ENCODE measurements at regions not wholly inside any gene's neighbourhood (a gene's known extent, or its start where the extent isn't known, plus 50 kb on each side); places are given as distances from the start of the nearest gene placed in this dataset.

DNA sequence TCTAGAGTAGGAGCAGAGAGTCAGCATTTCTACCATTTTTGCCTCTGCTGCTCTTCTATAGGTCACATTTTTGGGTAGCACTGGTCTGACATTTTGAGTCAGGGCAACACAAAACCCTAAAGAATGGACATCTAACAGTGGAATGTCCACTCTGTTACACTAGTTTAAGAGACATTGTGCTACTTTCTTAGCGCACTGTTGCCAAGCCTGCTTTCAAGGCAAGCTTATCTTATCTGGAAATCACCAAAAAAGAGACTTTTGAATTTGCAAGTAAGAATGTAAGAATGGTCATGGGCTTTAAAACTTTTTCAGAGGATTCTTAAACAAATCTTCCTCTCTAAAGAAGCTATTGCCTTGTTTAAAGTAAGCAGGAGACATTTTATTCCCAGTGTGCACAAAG, 73.0 kb upstream of the STARD4 start:
- H3K27me3 ChIP-seq (ENCODE audit: insufficient read depth, low read length), result no peaks in the 10 kb centered on the region
- no peak overlapping the region for H3K4me3 Mint-ChIP-seq
- intact Hi-C loops (cut with micrococcal nuclease), result no loop called here
- no peaks in the 10 kb centered on the region for H3K36me3 ChIP-seq (ENCODE audit: insufficient read depth, low read length)
- H3K27ac ChIP-seq (ENCODE audit: low read depth, low read length), result no peak overlapping the region
- H3K4me1 ChIP-seq (ENCODE audit: insufficient read depth, low read length), result no peaks in the 10 kb centered on the region
- peaks cover 0 to 3% (median 0%) of the 10 kb centered on the region in 8 donors for H3K9me3 Mint-ChIP-seq
- H3K27me3 Mint-ChIP-seq, result peaks cover 25 to 44% of the 10 kb centered on the region in 2 donors
- POLR2A ChIA-PET (ENCODE audit: partially characterized antibody), result no interaction called here
- no peaks in the 10 kb centered on the region for H3K36me3 Mint-ChIP-seq
- no peak overlapping the region for H3K4me3 ChIP-seq (ENCODE audit: low read length in 2 of 2)
- CTCF ChIA-PET (ENCODE audit: partially characterized antibody), result no interaction called here
- H3K27ac Mint-ChIP-seq, result no peak overlapping the region
- H3K9me3 ChIP-seq (ENCODE audit: control insufficient read depth in 1 of 2, low read length in 2 of 2), result no peaks in the 10 kb centered on the region
- no peak for DNase-seq
- H3K4me1 Mint-ChIP-seq, result no peaks in the 10 kb centered on the region

DNA sequence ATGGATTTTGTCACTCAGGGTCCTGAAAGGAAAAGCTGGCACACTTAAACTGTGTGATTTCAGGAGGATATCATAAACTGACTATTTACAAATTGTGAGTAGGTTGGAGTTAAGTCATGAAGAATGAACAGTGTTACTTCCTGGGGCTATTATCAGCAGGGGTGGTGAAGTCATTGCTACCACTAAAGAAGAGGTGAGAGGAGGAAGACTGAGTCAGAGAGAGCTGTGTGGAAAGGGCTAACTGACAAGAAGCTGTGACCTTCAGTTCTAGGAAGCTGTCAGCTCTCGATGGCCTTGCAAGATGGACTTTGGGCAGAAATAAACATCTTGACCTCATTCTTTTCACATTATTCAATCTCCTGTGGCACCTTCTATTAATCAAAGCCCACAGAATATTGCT, 72.3 kb upstream of the STARD4 start:
- no peak overlapping the region for H3K27ac ChIP-seq (ENCODE audit: low read depth, low read length)
- no peak overlapping the region for H3K4me3 Mint-ChIP-seq
- no peaks in the 10 kb centered on the region for H3K4me1 ChIP-seq (ENCODE audit: insufficient read depth, low read length)
- H3K36me3 Mint-ChIP-seq, result no peaks in the 10 kb centered on the region
- no peak overlapping the region for H3K4me3 ChIP-seq (ENCODE audit: low read length in 2 of 2)
- ChIA-PET POLR2A (ENCODE audit: partially characterized antibody) (no interaction called here), CTCF (ENCODE audit: partially characterized antibody) (no interaction called here)
- peaks cover 0 to 5% (median 0%) of the 10 kb centered on the region in 8 donors for H3K9me3 Mint-ChIP-seq
- H3K27me3 Mint-ChIP-seq, result peaks cover 24 to 41% of the 10 kb centered on the region in 2 donors
- DNase-seq, result no peak
- H3K4me1 Mint-ChIP-seq, result no peaks in the 10 kb centered on the region
- no peaks in the 10 kb centered on the region for H3K27me3 ChIP-seq (ENCODE audit: insufficient read depth, low read length)
- H3K9me3 ChIP-seq (ENCODE audit: control insufficient read depth in 1 of 2, low read length in 2 of 2), result no peaks in the 10 kb centered on the region
- intact Hi-C loops (cut with micrococcal nuclease), result no loop called here
- H3K27ac Mint-ChIP-seq, result no peak overlapping the region
- H3K36me3 ChIP-seq (ENCODE audit: insufficient read depth, low read length), result no peaks in the 10 kb centered on the region

DNA sequence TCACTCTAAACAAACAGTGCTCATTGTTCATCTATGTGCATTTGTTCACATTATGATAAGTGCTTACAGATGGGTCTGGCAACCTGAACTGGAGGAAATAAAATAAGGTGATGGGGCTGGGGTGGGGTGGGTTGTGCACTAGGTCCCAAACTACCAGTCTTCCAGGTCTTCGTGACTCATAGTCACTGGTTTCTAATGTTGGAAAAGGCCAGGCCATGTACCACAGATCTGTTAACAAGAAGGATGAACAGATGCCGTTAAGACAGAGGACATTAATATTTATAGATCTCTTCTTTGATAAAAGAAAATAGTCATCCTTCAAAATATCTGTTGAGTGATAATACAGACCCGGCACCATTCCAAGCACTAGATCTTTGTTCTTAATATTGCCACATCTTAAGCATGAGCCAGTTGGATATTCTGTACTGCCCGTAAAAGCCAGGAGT, 71.4 kb upstream of the STARD4 start:
- H3K4me3 ChIP-seq (ENCODE audit: low read length in 2 of 2), result no peak overlapping the region
- Mint-ChIP-seq H3K27ac (no peak overlapping the region), H3K9me3 (peaks cover 0 to 6% (median under 1%) of the 10 kb centered on the region in 8 donors), H3K4me1 (no peaks in the 10 kb centered on the region), H3K27me3 (peaks cover 18 to 41% of the 10 kb centered on the region in 2 donors), H3K36me3 (no peaks in the 10 kb centered on the region), H3K4me3 (no peak overlapping the region)
- no peaks in the 10 kb centered on the region for H3K27me3 ChIP-seq (ENCODE audit: insufficient read depth, low read length)
- CTCF ChIA-PET (ENCODE audit: partially characterized antibody), result no interaction called here
- intact Hi-C loops (cut with micrococcal nuclease), result no loop called here
- no peaks in the 10 kb centered on the region for H3K36me3 ChIP-seq (ENCODE audit: insufficient read depth, low read length)
- POLR2A ChIA-PET (ENCODE audit: partially characterized antibody), result no interaction called here
- no peak for DNase-seq
- H3K9me3 ChIP-seq (ENCODE audit: control insufficient read depth in 1 of 2, low read length in 2 of 2), result no peaks in the 10 kb centered on the region
- H3K27ac ChIP-seq (ENCODE audit: low read depth, low read length), result no peak overlapping the region
- no peaks in the 10 kb centered on the region for H3K4me1 ChIP-seq (ENCODE audit: insufficient read depth, low read length)

DNA sequence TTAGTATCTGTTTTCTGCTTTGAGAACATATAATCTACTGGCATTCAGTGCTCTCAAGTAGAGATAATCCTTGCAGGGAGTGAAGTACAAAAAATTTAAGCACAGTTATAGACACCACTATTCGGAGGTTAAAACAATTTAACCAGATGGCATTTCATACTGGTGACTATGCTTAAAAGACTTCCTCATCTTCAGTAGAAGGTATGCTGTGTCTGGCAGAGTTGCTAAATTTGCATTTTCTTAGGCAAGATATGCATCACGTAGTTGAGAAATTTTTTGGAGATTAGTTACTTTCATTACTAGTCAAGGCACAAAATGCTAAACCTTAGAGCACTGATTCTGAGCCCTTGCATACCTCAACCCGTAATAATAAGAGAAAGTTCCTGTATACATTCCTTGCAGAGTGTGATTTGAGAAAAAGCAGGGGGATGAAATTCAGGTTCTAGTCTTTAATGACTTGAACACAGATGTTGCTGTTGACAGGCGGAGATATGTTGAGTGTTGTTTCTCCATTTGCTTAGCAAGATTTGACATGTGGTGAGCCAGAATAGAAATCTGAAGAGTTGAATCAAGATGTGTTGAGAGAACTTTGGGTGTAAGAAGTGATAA, 70.8 kb upstream of the STARD4 start:
- H3K27me3 ChIP-seq (ENCODE audit: insufficient read depth, low read length), result no peaks in the 10 kb centered on the region
- peaks cover 0 to 10% (median 3%) of the 10 kb centered on the region in 8 donors for H3K9me3 Mint-ChIP-seq
- ChIA-PET CTCF (ENCODE audit: partially characterized antibody) (no interaction called here), POLR2A (ENCODE audit: partially characterized antibody) (no interaction called here)
- no peaks in the 10 kb centered on the region for H3K36me3 Mint-ChIP-seq
- no peaks in the 10 kb centered on the region for H3K36me3 ChIP-seq (ENCODE audit: insufficient read depth, low read length)
- peaks cover 18 to 36% of the 10 kb centered on the region in 2 donors for H3K27me3 Mint-ChIP-seq
- no peaks in the 10 kb centered on the region for H3K4me1 Mint-ChIP-seq
- intact Hi-C loops (cut with micrococcal nuclease), result no loop called here
- no peaks in the 10 kb centered on the region for H3K4me1 ChIP-seq (ENCODE audit: insufficient read depth, low read length)
- no peaks in the 10 kb centered on the region for H3K9me3 ChIP-seq (ENCODE audit: control insufficient read depth in 1 of 2, low read length in 2 of 2)
- no peak for DNase-seq
- H3K4me3 ChIP-seq (ENCODE audit: low read length in 2 of 2), result no peak overlapping the region
- no peak overlapping the region for H3K27ac ChIP-seq (ENCODE audit: low read depth, low read length)
- H3K4me3 Mint-ChIP-seq, result no peak overlapping the region
- no peak overlapping the region for H3K27ac Mint-ChIP-seq

DNA sequence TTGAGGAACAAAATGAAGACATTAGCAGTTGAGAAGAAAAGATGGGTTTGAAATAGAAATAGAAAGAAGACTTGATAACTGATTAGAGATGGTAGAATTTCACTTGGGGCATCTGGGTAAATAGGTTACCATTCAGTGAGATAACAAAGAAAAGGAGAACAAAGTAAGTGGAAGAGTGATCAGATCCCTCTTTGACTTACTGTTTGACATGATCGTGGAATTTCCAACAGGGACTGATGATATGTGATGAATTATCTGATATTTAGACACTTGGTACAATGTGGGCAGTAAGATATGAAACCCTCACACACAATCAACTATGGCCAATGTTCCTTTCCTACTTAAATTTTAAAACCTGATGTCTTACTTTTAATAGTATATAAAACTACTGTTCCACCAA, 70.1 kb upstream of the STARD4 start:
- ChIA-PET POLR2A (ENCODE audit: partially characterized antibody) (no interaction called here), CTCF (ENCODE audit: partially characterized antibody) (no interaction called here)
- H3K9me3 Mint-ChIP-seq, result peaks cover 0 to 10% (median 3%) of the 10 kb centered on the region in 8 donors

DNA sequence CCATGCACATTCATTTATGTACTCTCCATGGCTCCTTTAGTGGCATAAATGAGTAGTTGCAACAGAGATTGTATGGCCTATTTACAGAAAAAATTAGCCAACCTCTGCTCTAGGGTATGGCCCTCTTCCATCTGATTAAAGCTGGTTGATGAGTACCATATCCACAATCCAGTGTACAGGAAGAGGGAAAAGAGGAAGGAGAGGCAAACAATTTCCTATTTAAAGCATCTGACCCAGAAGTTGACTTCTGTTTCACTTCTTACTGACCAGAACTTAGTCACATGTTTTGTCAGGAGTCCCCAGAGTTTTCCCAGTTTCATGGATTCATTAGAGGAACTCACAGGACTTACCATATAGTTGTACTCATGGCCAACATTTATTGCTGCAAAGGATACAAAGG, 68.6 kb upstream of the STARD4 start:
- DNase-seq, result no peak
- Mint-ChIP-seq H3K27me3 (peaks cover 15 to 22% of the 10 kb centered on the region in 2 donors), H3K27ac (no peak overlapping the region), H3K4me3 (no peak overlapping the region), H3K9me3 (peaks cover 0 to 10% (median 3%) of the 10 kb centered on the region in 8 donors), H3K36me3 (no peaks in the 10 kb centered on the region), H3K4me1 (no peaks in the 10 kb centered on the region)
- no peak overlapping the region for H3K4me3 ChIP-seq (ENCODE audit: low read length in 2 of 2)
- H3K4me1 ChIP-seq (ENCODE audit: insufficient read depth, low read length), result no peaks in the 10 kb centered on the region
- no peak overlapping the region for H3K27ac ChIP-seq (ENCODE audit: low read depth, low read length)
- H3K9me3 ChIP-seq (ENCODE audit: control insufficient read depth in 1 of 2, low read length in 2 of 2), result no peaks in the 10 kb centered on the region
- intact Hi-C loops (cut with micrococcal nuclease), result no loop called here
- no peaks in the 10 kb centered on the region for H3K27me3 ChIP-seq (ENCODE audit: insufficient read depth, low read length)
- no peaks in the 10 kb centered on the region for H3K36me3 ChIP-seq (ENCODE audit: insufficient read depth, low read length)
- ChIA-PET CTCF (ENCODE audit: partially characterized antibody) (no interaction called here), POLR2A (ENCODE audit: partially characterized antibody) (no interaction called here)

More for the DNA sequence above, 70.1 kb upstream of the STARD4 start:
- Mint-ChIP-seq H3K27me3 (peaks cover 17 to 29% of the 10 kb centered on the region in 2 donors), H3K4me1 (no peaks in the 10 kb centered on the region), H3K36me3 (no peaks in the 10 kb centered on the region), H3K4me3 (no peak overlapping the region), H3K27ac (no peak overlapping the region)
- intact Hi-C loops (cut with micrococcal nuclease), result no loop called here
- no peak overlapping the region for H3K4me3 ChIP-seq (ENCODE audit: low read length in 2 of 2)
- H3K36me3 ChIP-seq (ENCODE audit: insufficient read depth, low read length), result no peaks in the 10 kb centered on the region
- H3K27me3 ChIP-seq (ENCODE audit: insufficient read depth, low read length), result no peaks in the 10 kb centered on the region
- no peaks in the 10 kb centered on the region for H3K4me1 ChIP-seq (ENCODE audit: insufficient read depth, low read length)
- H3K9me3 ChIP-seq (ENCODE audit: control insufficient read depth in 1 of 2, low read length in 2 of 2), result no peaks in the 10 kb centered on the region
- no peak overlapping the region for H3K27ac ChIP-seq (ENCODE audit: low read depth, low read length)
- no peak for DNase-seq

DNA sequence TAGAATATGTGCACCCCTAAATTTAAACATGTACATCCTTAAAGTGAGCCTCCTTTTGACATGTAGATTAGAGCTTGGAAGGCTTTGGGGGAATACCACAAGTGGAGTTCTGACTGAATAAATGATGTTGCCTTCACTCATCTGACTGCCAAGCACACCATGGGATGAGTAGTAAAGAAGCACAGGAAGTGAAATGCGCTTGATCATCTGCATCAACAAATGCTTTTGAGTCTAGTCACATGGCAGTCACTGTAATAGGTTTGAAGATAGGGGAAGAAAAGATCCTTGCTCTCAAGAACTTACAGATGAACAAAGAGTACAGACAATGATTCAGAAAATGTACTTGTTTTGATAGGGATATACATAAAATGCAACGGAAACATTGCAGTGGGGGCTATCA, 62.0 kb upstream of the STARD4 start:
- H3K4me1 Mint-ChIP-seq, result no peaks in the 10 kb centered on the region
- intact Hi-C loops (cut with micrococcal nuclease), result no loop called here
- no peak overlapping the region for H3K4me3 Mint-ChIP-seq
- Histone ChIP-seq H3K36me3 (ENCODE audit: insufficient read depth, low read length) (no peaks in the 10 kb centered on the region), H3K9me3 (ENCODE audit: control insufficient read depth in 1 of 2, low read length in 2 of 2) (no peaks in the 10 kb centered on the region), H3K27ac (ENCODE audit: low read depth, low read length) (no peak overlapping the region), H3K4me1 (ENCODE audit: insufficient read depth, low read length) (no peaks in the 10 kb centered on the region), H3K27me3 (ENCODE audit: insufficient read depth, low read length) (no peaks in the 10 kb centered on the region), H3K4me3 (ENCODE audit: low read length in 2 of 2) (no peak overlapping the region)
- ChIA-PET POLR2A (ENCODE audit: partially characterized antibody) (no interaction called here), CTCF (ENCODE audit: partially characterized antibody) (no interaction called here)
- no peak overlapping the region for H3K27ac Mint-ChIP-seq
- H3K36me3 Mint-ChIP-seq, result no peaks in the 10 kb centered on the region
- H3K27me3 Mint-ChIP-seq, result peaks cover 12 to 24% of the 10 kb centered on the region in 2 donors
- H3K9me3 Mint-ChIP-seq, result peaks cover 2 to 18% (median 9%) of the 10 kb centered on the region in 8 donors
- DNase-seq, result no peak

DNA sequence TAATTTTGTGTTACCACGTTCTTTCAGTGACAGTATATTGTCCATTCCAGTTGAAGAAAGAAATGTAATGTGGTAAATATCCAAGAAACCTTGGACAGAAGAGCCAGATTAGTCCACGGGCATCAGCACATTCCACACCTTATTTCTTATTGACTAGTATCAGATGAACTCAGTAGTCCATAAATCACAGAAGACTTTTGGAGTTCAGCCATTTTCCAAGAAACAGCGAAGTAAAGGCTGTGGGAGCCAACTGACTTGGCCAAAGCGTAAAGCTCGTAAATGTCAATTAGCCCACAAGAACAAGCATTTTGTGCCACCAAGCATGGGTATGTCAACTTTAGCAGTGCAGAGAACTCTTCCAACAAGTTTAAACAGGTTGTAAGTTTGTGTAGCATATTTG, 60.2 kb upstream of the STARD4 start:
- no peaks in the 10 kb centered on the region for H3K4me1 ChIP-seq (ENCODE audit: insufficient read depth, low read length)
- H3K9me3 ChIP-seq (ENCODE audit: control insufficient read depth in 1 of 2, low read length in 2 of 2), result no peaks in the 10 kb centered on the region
- intact Hi-C loops (cut with micrococcal nuclease), result no loop called here
- DNase-seq, result no peak
- no peak overlapping the region for H3K4me3 ChIP-seq (ENCODE audit: low read length in 2 of 2)
- no peaks in the 10 kb centered on the region for H3K36me3 Mint-ChIP-seq
- no peak overlapping the region for H3K27ac Mint-ChIP-seq
- no peaks in the 10 kb centered on the region for H3K36me3 ChIP-seq (ENCODE audit: insufficient read depth, low read length)
- H3K27me3 ChIP-seq (ENCODE audit: insufficient read depth, low read length), result no peaks in the 10 kb centered on the region
- H3K4me3 Mint-ChIP-seq, result no peak overlapping the region
- H3K4me1 Mint-ChIP-seq, result no peaks in the 10 kb centered on the region
- no peak overlapping the region for H3K27ac ChIP-seq (ENCODE audit: low read depth, low read length)
- peaks cover 2 to 16% (median 9%) of the 10 kb centered on the region in 8 donors for H3K9me3 Mint-ChIP-seq
- H3K27me3 Mint-ChIP-seq, result peaks cover 15 to 27% of the 10 kb centered on the region in 2 donors
- POLR2A ChIA-PET (ENCODE audit: partially characterized antibody), result no interaction called here
- CTCF ChIA-PET (ENCODE audit: partially characterized antibody), result no interaction called here

All from CD4-positive, alpha-beta memory T cell (primary cell).